H1 (cell line): ENCODE measurements at regions not wholly inside any gene's neighbourhood (a gene's known extent, or its start where the extent isn't known, plus 50 kb on each side); places are given as distances from the start of the nearest gene placed in this dataset.
A peak's percentile ranks its signal among the peaks of the same experiment; 100 is the strongest.

Source experiments
- CTCF ChIA-PET: fragments of 300-600 bp; sonication (Branson Sonifier 250); formaldehyde crosslinking; loops from one replicate; lab custom pipeline; 2021; ENCODE audit not compliant: partially characterized antibody; lab: Charles Lee
- POLR2A ChIA-PET: fragments of 300-600 bp; sonication (Branson Sonifier 250); formaldehyde crosslinking; loops from one replicate; lab custom pipeline; 2021; ENCODE audit warnings: inconsistent platforms; ENCODE audit not compliant: partially characterized antibody; lab: Charles Lee
- DNase-seq, 2 experiments: peaks; one replicate each; pipeline versions ENCODE4 v3.0.0 to v3.0.0-alpha.2; 2010 to 2022; ENCODE audit warnings: low spot score in 2 of 2, low read depth in 1 of 2, mixed read lengths in 1 of 2
- FAIRE-seq: peaks from 2 replicates; lab custom pipeline; 2011; peaks lifted over from hg19 to GRCh38; lab: Jason Lieb, UNC
- H2AFZ ChIP-seq: 2 replicates; pipeline ENCODE4 v1.8.1; 2012; ENCODE audit warnings: low read length, inconsistent platforms
- H2AK5ac ChIP-seq: 2 replicates; pipeline ENCODE4 v1.6.1; 2013; ENCODE audit warnings: low read depth, low read length
- H2BK120ac ChIP-seq: replicated peaks from 2 replicates; pipeline ENCODE3; 2013; ENCODE audit warnings: low read depth, low read length, inconsistent platforms
- H2BK12ac ChIP-seq: 2 replicates; pipeline ENCODE4 v1.6.1; 2013; ENCODE audit warnings: low read depth, low read length
- H2BK15ac ChIP-seq: 2 replicates; pipeline ENCODE4 v1.6.1; 2013; ENCODE audit warnings: low read length
- H2BK20ac ChIP-seq: 2 replicates; pipeline ENCODE4 v1.6.1; 2013; ENCODE audit warnings: low read length
- H2BK5ac ChIP-seq: 2 replicates; pipeline ENCODE4 v1.6.1; 2013; ENCODE audit warnings: low read depth, low read length
- H3K14ac ChIP-seq: 2 replicates; pipeline ENCODE4 v1.6.1; 2013; ENCODE audit warnings: inconsistent platforms; ENCODE audit not compliant: insufficient read length
- H3K18ac ChIP-seq: 2 replicates; pipeline ENCODE4 v1.6.1; 2013; ENCODE audit warnings: low read length; ENCODE audit errors: extremely low read depth
- H3K23ac ChIP-seq: 2 replicates; pipeline ENCODE4 v1.6.1; 2013; ENCODE audit warnings: inconsistent platforms; ENCODE audit not compliant: insufficient read length
- H3K23me2 ChIP-seq: 2 replicates; pipeline ENCODE4 v1.6.1; 2013; ENCODE audit warnings: low read depth, low read length
- H3K27ac ChIP-seq: 2 replicates; pipeline ENCODE4 v1.6.1; 2011; ENCODE audit warnings: low read depth, low read length, inconsistent platforms
- H3K27me3 ChIP-seq, 4 experiments: replicated peaks in 1 of 4; 1 replicate in 1 of 4; 2 replicates in 3 of 4; pipeline versions ENCODE4 v1.6.1 to v1.8.1; 2011 to 2013; ENCODE audit warnings: low read length in 3 of 4, mild to moderate bottlenecking in 3 of 4, inconsistent platforms in 2 of 4, mixed read lengths in 2 of 4, moderate library complexity in 1 of 4; ENCODE audit not compliant: control insufficient read depth in 3 of 4, insufficient read depth in 3 of 4; ENCODE audit errors: extremely low read depth in 1 of 4
- H3K36me3 ChIP-seq, 4 experiments: 2 replicates each; pipeline versions ENCODE4 v1.6.1 to v1.8.1; 2011 to 2013; ENCODE audit warnings: mild to moderate bottlenecking in 4 of 4, low read length in 3 of 4, moderate library complexity in 2 of 4, control low read depth in 1 of 4, inconsistent platforms in 1 of 4; ENCODE audit not compliant: insufficient read depth in 4 of 4, control insufficient read depth in 2 of 4
- H3K4ac ChIP-seq: replicated peaks from 2 replicates; pipeline ENCODE3; 2013; ENCODE audit warnings: low read length, low read depth, mixed read lengths, inconsistent platforms; ENCODE audit not compliant: insufficient read length
- H3K4me1 ChIP-seq, 4 experiments: replicated peaks in 1 of 4; 1 replicate in 1 of 4; 2 replicates in 3 of 4; pipeline versions ENCODE4 v1.6.1 to v1.8.1; 2011 to 2013; ENCODE audit warnings: low read length in 3 of 4, inconsistent platforms in 2 of 4, mixed read lengths in 1 of 4; ENCODE audit not compliant: insufficient read depth in 4 of 4, control insufficient read depth in 3 of 4
- H3K4me2 ChIP-seq, 2 experiments: 2 replicates each; pipeline versions ENCODE4 v1.6.1 to v1.8.1; 2011 to 2013; ENCODE audit warnings: low read depth in 2 of 2, low read length in 2 of 2, control low read depth in 1 of 2, inconsistent platforms in 1 of 2, mild to moderate bottlenecking in 1 of 2; ENCODE audit not compliant: insufficient read depth in 1 of 2
- H3K4me3 ChIP-seq, 4 experiments: fragments of 200-600, 300-600 bp in 1 of 4; sonication (generic), shearing (Covaris generic), sonication (Bioruptor Twin) in 1 of 4; 2 replicates each; pipeline versions ENCODE4 v1.5.1 to v1.8.1; 2011 to 2016; ENCODE audit warnings: low read length in 4 of 4, low read depth in 3 of 4, control low read depth in 2 of 4, inconsistent platforms in 2 of 4, mild to moderate bottlenecking in 2 of 4, mixed read lengths in 1 of 4, moderate library complexity in 1 of 4; ENCODE audit not compliant: insufficient read depth in 2 of 4; ENCODE audit errors: extremely low read depth in 1 of 4
- H3K56ac ChIP-seq: replicated peaks from 2 replicates; pipeline ENCODE3; 2013; ENCODE audit warnings: low read depth, mild to moderate bottlenecking, mixed read lengths, low read length, inconsistent platforms; ENCODE audit not compliant: insufficient read length
- H3K79me1 ChIP-seq: 2 replicates; pipeline ENCODE4 v1.6.1; 2013; ENCODE audit warnings: low read depth, low read length, control low read depth
- H3K79me2 ChIP-seq, 2 experiments: 2 replicates each; pipeline versions ENCODE4 v1.6.1 to v1.8.1; 2012 to 2013; ENCODE audit warnings: low read length in 2 of 2, mild to moderate bottlenecking in 2 of 2, inconsistent platforms in 1 of 2; ENCODE audit not compliant: insufficient read depth in 2 of 2, control insufficient read depth in 1 of 2
- H3K9ac ChIP-seq, 4 experiments: replicated peaks in 1 of 4; 1 replicate in 1 of 4; 2 replicates in 3 of 4; pipeline versions ENCODE4 v1.6.1 to v1.8.1; 2011 to 2013; ENCODE audit warnings: low read depth in 3 of 4, low read length in 3 of 4, control low read depth in 2 of 4, mild to moderate bottlenecking in 2 of 4, moderate library complexity in 2 of 4, inconsistent platforms in 1 of 4; ENCODE audit errors: extremely low read depth in 1 of 4
- H3K9me3 ChIP-seq, 2 experiments: 2 replicates each; pipeline versions ENCODE4 v1.6.1 to v1.8.1; 2012 to 2013; ENCODE audit warnings: mild to moderate bottlenecking in 2 of 2, moderate library complexity in 2 of 2, control low read depth in 1 of 2, inconsistent platforms in 1 of 2, low read depth in 1 of 2, low read length in 1 of 2, mixed read lengths in 1 of 2; ENCODE audit not compliant: insufficient read depth in 2 of 2
- H4K20me1 ChIP-seq, 2 experiments: replicated peaks in 1 of 2; 2 replicates each; pipeline versions ENCODE3 to v1.8.1; 2011 to 2013; ENCODE audit warnings: inconsistent platforms in 2 of 2, low read length in 2 of 2, mild to moderate bottlenecking in 1 of 2; ENCODE audit not compliant: insufficient read depth in 2 of 2, control insufficient read depth in 1 of 2
- H4K5ac ChIP-seq: 2 replicates; pipeline ENCODE4 v1.6.1; 2013; ENCODE audit warnings: low read length, low read depth, mixed read lengths, inconsistent platforms; ENCODE audit not compliant: insufficient read length
- H4K8ac ChIP-seq: 2 replicates; pipeline ENCODE4 v1.8.0; 2013; ENCODE audit warnings: mild to moderate bottlenecking, moderate library complexity, low read length, inconsistent platforms; ENCODE audit not compliant: insufficient read depth; ENCODE audit errors: extremely low read depth
- H4K91ac ChIP-seq: replicated peaks from 2 replicates; pipeline ENCODE3; 2013; ENCODE audit warnings: low read length, mixed read lengths, inconsistent platforms; ENCODE audit not compliant: insufficient read length
- CHD1 ChIP-seq: IDR thresholded peaks from 2 replicates; pipeline ENCODE4 v1.6.1; 2012; ENCODE audit warnings: low read depth, low read length, improper control_type of control experiment
- CHD2 ChIP-seq: IDR thresholded peaks from 2 replicates; pipeline ENCODE4 v1.6.1; 2012; ENCODE audit warnings: low read length, improper control_type of control experiment
- CTBP2 ChIP-seq: IDR thresholded peaks from 2 replicates; pipeline ENCODE4 v1.7.0; 2011; ENCODE audit warnings: borderline replicate concordance, mild to moderate bottlenecking, moderate library complexity, mixed read lengths, low read length; ENCODE audit not compliant: insufficient read depth, insufficient read length
- FOSL1 ChIP-seq: IDR thresholded peaks from 2 replicates; pipeline ENCODE4 v1.6.1; 2011; ENCODE audit warnings: mild to moderate bottlenecking, low read depth, low read length, moderate library complexity; ENCODE audit not compliant: insufficient read depth
- HDAC2 ChIP-seq, 2 experiments: fragments of 300-600 bp in 1 of 2; sonication (generic) in 1 of 2; IDR thresholded peaks; 2 replicates each; pipeline ENCODE4 v1.6.1; 2011 to 2012; ENCODE audit warnings: low read depth in 2 of 2, low read length in 2 of 2, mild to moderate bottlenecking in 2 of 2, moderate library complexity in 2 of 2, borderline replicate concordance in 1 of 2, inconsistent platforms in 1 of 2
- HDAC6 ChIP-seq: IDR thresholded peaks from one replicate; pipeline ENCODE4 v1.7.1; 2012; ENCODE audit warnings: low read depth, mild to moderate bottlenecking, inconsistent platforms, low read length, moderate library complexity
- RFX5 ChIP-seq: IDR thresholded peaks from 2 replicates; pipeline ENCODE4 v1.6.1; 2011; ENCODE audit warnings: low read depth, low read length, improper control_type of control experiment, borderline replicate concordance
- SAP30 ChIP-seq: fragments of 300-600 bp; sonication (generic); IDR thresholded peaks from 2 replicates; pipeline ENCODE4 v1.7.1; 2012; ENCODE audit warnings: low read length, moderate library complexity, mild to moderate bottlenecking, inconsistent platforms; ENCODE audit not compliant: insufficient read depth, insufficient replicate concordance
- SP2 ChIP-seq: IDR thresholded peaks from 2 replicates; pipeline ENCODE4 v1.6.1; 2012; ENCODE audit warnings: mild to moderate bottlenecking, low read length, inconsistent platforms
- SP4 ChIP-seq: IDR thresholded peaks from 2 replicates; pipeline ENCODE4 v1.6.1; 2012; ENCODE audit warnings: low read length, inconsistent platforms
- SRF ChIP-seq: IDR thresholded peaks from 2 replicates; pipeline ENCODE4 v1.6.1; 2011; ENCODE audit warnings: mild to moderate bottlenecking, low read depth, low read length, moderate library complexity
- TAF1 ChIP-seq: IDR thresholded peaks from 2 replicates; pipeline ENCODE4 v1.6.1; 2011; ENCODE audit warnings: mild to moderate bottlenecking, low read depth, low read length
- YY1 ChIP-seq: IDR thresholded peaks from 2 replicates; pipeline ENCODE4 v1.6.1; 2011; ENCODE audit warnings: low read depth, mild to moderate bottlenecking, low read length
- ZNF274 ChIP-seq: IDR thresholded peaks from 2 replicates; pipeline ENCODE4 v1.7.0; 2012; ENCODE audit warnings: low read length, borderline replicate concordance; ENCODE audit errors: extremely low read depth
- WGBS, 2 experiments: shearing (Covaris generic) in 1 of 2; methylation state at CpG; one replicate each; pipeline versions ENCODE4 v1.1.6 to v1.1.7; 2013 to 2015; ENCODE audit warnings: low lambda C conversion rate in 2 of 2, mixed read lengths in 2 of 2, inconsistent platforms in 1 of 2, low coverage in 1 of 2, missing lambda C conversion rate in 1 of 2; ENCODE audit not compliant: insufficient replicate concordance in 2 of 2, insufficient coverage in 1 of 2, insufficient read length in 1 of 2; ENCODE audit errors: extremely low coverage in 1 of 2, missing lambda C conversion rate in 1 of 2; 5-methylcytosine and 5-hydroxymethylcytosine counted together

DNA sequence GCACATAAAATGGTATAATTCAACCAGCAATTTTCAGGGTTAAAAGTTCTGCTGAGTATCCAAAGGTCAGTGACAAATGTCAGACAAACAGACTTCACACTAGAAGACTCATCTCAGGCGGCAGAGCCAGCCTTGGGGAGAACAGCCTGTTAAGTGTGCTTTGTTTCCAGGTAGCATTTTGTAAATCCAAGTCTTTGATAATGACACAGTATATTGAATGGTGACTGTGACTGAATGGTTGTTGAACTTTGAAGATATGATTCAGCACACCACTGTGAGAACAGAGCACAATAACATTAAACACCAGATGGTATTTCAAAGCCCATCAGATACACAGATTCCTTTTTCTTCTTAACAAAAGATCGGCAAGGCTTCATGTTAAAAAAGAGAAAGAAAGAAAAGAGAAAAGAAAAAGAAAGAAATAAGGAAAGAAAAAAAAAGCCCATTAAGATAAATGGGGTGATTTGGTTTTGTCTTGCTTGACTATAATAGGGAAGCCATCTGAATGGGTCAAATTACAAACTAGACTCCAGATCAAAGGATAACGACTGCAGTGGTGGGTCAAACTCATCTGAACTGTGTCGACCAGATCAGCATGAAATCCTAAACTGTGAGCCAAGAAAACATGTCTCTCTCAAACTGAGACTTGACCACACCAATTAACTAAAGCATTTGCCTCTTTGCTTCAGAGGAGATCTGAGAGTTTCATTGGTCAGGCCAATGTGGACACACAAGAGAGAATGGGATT lies 313.0 kb upstream of the ZNF608 start:
- 75% methylated on average over 4 of the region's 4 CpGs; no CpG with 5 or more reads in 1 of the 2 experiments for WGBS, 2 experiments
- no peak for TF ChIP-seq CTBP2
- no peak for TF ChIP-seq SP4
- no peak for TF ChIP-seq ZNF274
- no peak for TF ChIP-seq TAF1
- no peak for TF ChIP-seq SP2
- TF ChIP-seq YY1: no peak
- no peak for TF ChIP-seq CHD1
- no peak for TF ChIP-seq RFX5
- no peak for TF ChIP-seq SAP30
- TF ChIP-seq SRF: no peak
- TF ChIP-seq HDAC2 (IDR thresholded peaks at IDR 0.05; ENCODE audit: borderline replicate concordance in 1 of 2, low read depth in 2 of 2, low read length in 2 of 2): no peak
- TF ChIP-seq FOSL1: no peak
- TF ChIP-seq HDAC6: no peak
- no peak for TF ChIP-seq CHD2

More for the DNA sequence above, 313.0 kb upstream of the ZNF608 start:
- no peak overlapping the region for H2BK15ac ChIP-seq
- H3K4me3 ChIP-seq: no peak overlapping the region
- DNase-seq: no peak
- FAIRE-seq: peak; percentile 60
- H3K9ac ChIP-seq: no peak overlapping the region
- H3K9me3 ChIP-seq: no peaks in the 10 kb centered on the region
- no peak overlapping the region for H3K4me2 ChIP-seq
- no peak overlapping the region for H4K5ac ChIP-seq
- no peak overlapping the region for H3K27ac ChIP-seq
- no peaks in the 10 kb centered on the region for H3K79me1 ChIP-seq
- ChIA-PET CTCF (no interaction called here), POLR2A (no interaction called here)
- no peaks in the 10 kb centered on the region for H3K79me2 ChIP-seq
- H3K36me3 ChIP-seq: no peaks in the 10 kb centered on the region
- peaks cover 6 to 27% (median 16%) of the 10 kb centered on the region in 4 experiments; a peak in 5 of 7 replicates for H3K4me1 ChIP-seq
- H3K56ac ChIP-seq: no peak overlapping the region
- no peak overlapping the region for H3K23ac ChIP-seq
- H3K4ac ChIP-seq: peak overlapping the region; percentile 10
- no peaks in the 10 kb centered on the region for H3K27me3 ChIP-seq
- H2BK5ac ChIP-seq: no peak overlapping the region
- H2BK20ac ChIP-seq: 0 out of 2 replicates have a peak overlapping the region, but pooled peaks have one; percentile 0
- H4K91ac ChIP-seq: no peak overlapping the region
- peak overlapping the region; percentile 7; the same call in 1 of the 2 replicates for H3K18ac ChIP-seq
- H2BK120ac ChIP-seq: peak overlapping the region; percentile 8
- no peaks in the 10 kb centered on the region for H4K20me1 ChIP-seq
- no peak overlapping the region for H2BK12ac ChIP-seq
- H2AFZ ChIP-seq: no peak overlapping the region
- no peak overlapping the region for H4K8ac ChIP-seq
- no peak overlapping the region for H2AK5ac ChIP-seq
- H3K14ac ChIP-seq: no peak overlapping the region
- no peaks in the 10 kb centered on the region for H3K23me2 ChIP-seq
